ENCODE measurements at regions not wholly inside any gene's neighbourhood (a gene's known extent, or its start where the extent isn't known, plus 50 kb on each side); places are given as distances from the start of the nearest gene placed in this dataset.

GRCh38 chr7:41130561-41131236 lies 572.2 kb downstream of the INHBA start:
- H2BK12ac ChIP-seq (ENCODE audit: low read length in 2 of 2) = no peak overlapping the region
- H3K23ac ChIP-seq (ENCODE audit: low read length in 2 of 2) = no peak overlapping the region
- no peak overlapping the region for H3K27ac ChIP-seq (ENCODE audit: low read length, poor library complexity, severe bottlenecking)
- H2AK5ac ChIP-seq (ENCODE audit: low read length, severe bottlenecking) = no peak overlapping the region
- H3K79me1 ChIP-seq (replicated peaks; ENCODE audit: low read length, poor library complexity, severe bottlenecking) = no peaks in the 10 kb centered on the region
- H2BK5ac ChIP-seq (ENCODE audit: low read depth, low read length, poor library complexity, severe bottlenecking) = no peak overlapping the region
- no peak overlapping the region for H3K4me2 ChIP-seq (ENCODE audit: low read length, poor library complexity, severe bottlenecking)
- H3K36me3 ChIP-seq (ENCODE audit: control insufficient read depth in 1 of 2, insufficient read depth in 2 of 2, low read depth in 1 of 2, low read length in 2 of 2) = no peaks in the 10 kb centered on the region
- H3K4me3 ChIP-seq (ENCODE audit: insufficient read depth in 1 of 2, low read depth in 1 of 2, low read length in 2 of 2) = no peak overlapping the region
- H2BK15ac ChIP-seq (ENCODE audit: low read depth, poor library complexity, severe bottlenecking) = no peak overlapping the region
- no peak overlapping the region for H3K9ac ChIP-seq (ENCODE audit: low read length)
- H2AFZ ChIP-seq (ENCODE audit: low read depth, low read length) = no peak overlapping the region
- H3K9me3 ChIP-seq (ENCODE audit: control insufficient read depth, low read length) = no peaks in the 10 kb centered on the region
- peaks cover 3% of the 10 kb centered on the region for H3K4me1 ChIP-seq (ENCODE audit: control insufficient read depth, insufficient read depth, low read depth, low read length)
- no peak overlapping the region for H2BK120ac ChIP-seq (ENCODE audit: low read depth, low read length)
- H3K14ac ChIP-seq (ENCODE audit: low read length in 2 of 2) = no peak overlapping the region
- no peak overlapping the region for H3K18ac ChIP-seq (ENCODE audit: low read depth in 1 of 2, low read length in 2 of 2)
- H4K91ac ChIP-seq (ENCODE audit: low read length) = no peak overlapping the region
- 80% methylated on average over 9 of the region's 10 CpGs for WGBS
- no peaks in the 10 kb centered on the region for H3K27me3 ChIP-seq (ENCODE audit: control insufficient read depth in 1 of 2, insufficient read depth in 1 of 2, low read length in 2 of 2)
- H4K8ac ChIP-seq (ENCODE audit: low read length) = no peak overlapping the region
- no peak overlapping the region for H3K4ac ChIP-seq (ENCODE audit: low read depth in 1 of 2, low read length in 2 of 2)
- no peak for DNase-seq

GRCh38 chr7:41130086-41130485 lies 572.8 kb downstream of the INHBA start:
- Histone ChIP-seq H2BK12ac (ENCODE audit: low read length in 2 of 2) (no peak overlapping the region), H4K8ac (ENCODE audit: low read length) (peak overlapping the region; percentile 12), H2BK15ac (ENCODE audit: low read depth, poor library complexity, severe bottlenecking) (no peak overlapping the region), H3K79me1 (replicated peaks; ENCODE audit: low read length, poor library complexity, severe bottlenecking) (no peaks in the 10 kb centered on the region), H3K4me3 (ENCODE audit: insufficient read depth in 1 of 2, low read depth in 1 of 2, low read length in 2 of 2) (no peak overlapping the region), H3K4me2 (ENCODE audit: low read length, poor library complexity, severe bottlenecking) (no peak overlapping the region), H3K4ac (ENCODE audit: low read depth in 1 of 2, low read length in 2 of 2) (no peak overlapping the region), H3K36me3 (ENCODE audit: control insufficient read depth in 1 of 2, insufficient read depth in 2 of 2, low read depth in 1 of 2, low read length in 2 of 2) (no peaks in the 10 kb centered on the region), H3K27ac (ENCODE audit: low read length, poor library complexity, severe bottlenecking) (no peak overlapping the region), H3K27me3 (ENCODE audit: control insufficient read depth in 1 of 2, insufficient read depth in 1 of 2, low read length in 2 of 2) (no peaks in the 10 kb centered on the region), H2BK5ac (ENCODE audit: low read depth, low read length, poor library complexity, severe bottlenecking) (no peak overlapping the region), H2AFZ (ENCODE audit: low read depth, low read length) (no peak overlapping the region), H3K9me3 (ENCODE audit: control insufficient read depth, low read length) (no peaks in the 10 kb centered on the region), H2AK5ac (ENCODE audit: low read length, severe bottlenecking) (no peak overlapping the region), H4K91ac (ENCODE audit: low read length) (peak overlapping the region; percentile 34), H3K18ac (ENCODE audit: low read depth in 1 of 2, low read length in 2 of 2) (no peak overlapping the region), H3K23ac (ENCODE audit: low read length in 2 of 2) (no peak overlapping the region), H3K14ac (ENCODE audit: low read length in 2 of 2) (no peak overlapping the region), H3K9ac (ENCODE audit: low read length) (no peak overlapping the region), H2BK120ac (ENCODE audit: low read depth, low read length) (no peak overlapping the region), H3K4me1 (ENCODE audit: control insufficient read depth, insufficient read depth, low read depth, low read length) (no peaks in the 10 kb centered on the region)
- DNase-seq = no peak
- 100% methylated on average over 4 of the region's 5 CpGs for WGBS

- Histone ChIP-seq H3K9me3 (ENCODE audit: control insufficient read depth, low read length) (no peaks in the 10 kb centered on the region), H2BK120ac (ENCODE audit: low read depth, low read length) (no peak overlapping the region), H3K79me1 (replicated peaks; ENCODE audit: low read length, poor library complexity, severe bottlenecking) (no peaks in the 10 kb centered on the region), H2BK15ac (ENCODE audit: low read depth, poor library complexity, severe bottlenecking) (no peak overlapping the region), H4K8ac (ENCODE audit: low read length) (no peak overlapping the region), H3K9ac (ENCODE audit: low read length) (no peak overlapping the region), H3K27ac (ENCODE audit: low read length, poor library complexity, severe bottlenecking) (no peak overlapping the region), H3K4me1 (ENCODE audit: control insufficient read depth, insufficient read depth, low read depth, low read length) (no peaks in the 10 kb centered on the region), H3K4me3 (ENCODE audit: insufficient read depth in 1 of 2, low read depth in 1 of 2, low read length in 2 of 2) (no peak overlapping the region), H2BK5ac (ENCODE audit: low read depth, low read length, poor library complexity, severe bottlenecking) (no peak overlapping the region), H2AK5ac (ENCODE audit: low read length, severe bottlenecking) (no peak overlapping the region), H2AFZ (ENCODE audit: low read depth, low read length) (no peak overlapping the region), H3K4me2 (ENCODE audit: low read length, poor library complexity, severe bottlenecking) (no peak overlapping the region), H4K91ac (ENCODE audit: low read length) (no peak overlapping the region), H3K14ac (ENCODE audit: low read length in 2 of 2) (no peak overlapping the region), H3K36me3 (ENCODE audit: control insufficient read depth in 1 of 2, insufficient read depth in 2 of 2, low read depth in 1 of 2, low read length in 2 of 2) (no peaks in the 10 kb centered on the region), H3K27me3 (ENCODE audit: control insufficient read depth in 1 of 2, insufficient read depth in 1 of 2, low read length in 2 of 2) (no peaks in the 10 kb centered on the region), H3K23ac (ENCODE audit: low read length in 2 of 2) (no peak overlapping the region), H3K18ac (ENCODE audit: low read depth in 1 of 2, low read length in 2 of 2) (no peak overlapping the region), H2BK12ac (ENCODE audit: low read length in 2 of 2) (no peak overlapping the region), H3K4ac (ENCODE audit: low read depth in 1 of 2, low read length in 2 of 2) (no peak overlapping the region)
- DNase-seq = no peak
- 100% methylated on average over 1 of the region's 2 CpGs for WGBS
Measured at GRCh38 chr7:41125343-41125742, 577.5 kb downstream of the INHBA start.

- Histone ChIP-seq H2AK5ac (ENCODE audit: low read length, severe bottlenecking) (no peak overlapping the region), H3K4me3 (ENCODE audit: insufficient read depth in 1 of 2, low read depth in 1 of 2, low read length in 2 of 2) (no peak overlapping the region), H3K27me3 (ENCODE audit: control insufficient read depth in 1 of 2, insufficient read depth in 1 of 2, low read length in 2 of 2) (no peaks in the 10 kb centered on the region), H2BK120ac (ENCODE audit: low read depth, low read length) (no peak overlapping the region), H3K4me1 (ENCODE audit: control insufficient read depth, insufficient read depth, low read depth, low read length) (no peaks in the 10 kb centered on the region), H4K8ac (ENCODE audit: low read length) (no peak overlapping the region), H3K9me3 (ENCODE audit: control insufficient read depth, low read length) (no peaks in the 10 kb centered on the region), H3K4ac (ENCODE audit: low read depth in 1 of 2, low read length in 2 of 2) (no peak overlapping the region), H3K18ac (ENCODE audit: low read depth in 1 of 2, low read length in 2 of 2) (no peak overlapping the region), H2BK15ac (ENCODE audit: low read depth, poor library complexity, severe bottlenecking) (no peak overlapping the region), H3K23ac (ENCODE audit: low read length in 2 of 2) (no peak overlapping the region), H3K79me1 (replicated peaks; ENCODE audit: low read length, poor library complexity, severe bottlenecking) (no peaks in the 10 kb centered on the region), H3K4me2 (ENCODE audit: low read length, poor library complexity, severe bottlenecking) (no peak overlapping the region), H3K14ac (ENCODE audit: low read length in 2 of 2) (no peak overlapping the region), H3K36me3 (ENCODE audit: control insufficient read depth in 1 of 2, insufficient read depth in 2 of 2, low read depth in 1 of 2, low read length in 2 of 2) (no peaks in the 10 kb centered on the region), H2AFZ (ENCODE audit: low read depth, low read length) (no peak overlapping the region), H3K27ac (ENCODE audit: low read length, poor library complexity, severe bottlenecking) (no peak overlapping the region), H3K9ac (ENCODE audit: low read length) (no peak overlapping the region), H4K91ac (ENCODE audit: low read length) (no peak overlapping the region), H2BK12ac (ENCODE audit: low read length in 2 of 2) (no peak overlapping the region), H2BK5ac (ENCODE audit: low read depth, low read length, poor library complexity, severe bottlenecking) (no peak overlapping the region)
- peak; percentile 52 for DNase-seq
- 62% methylated on average over 4 of the region's 4 CpGs for WGBS
Measured at GRCh38 chr7:41122256-41122987, 580.5 kb downstream of the INHBA start.

Data from mesenchymal stem cell (in vitro differentiated cells and primary cell).